ENCODE measurements at regions not wholly inside any gene's neighbourhood (a gene's known extent, or its start where the extent isn't known, plus 50 kb on each side); places are given as distances from the start of the nearest gene placed in this dataset.

DNA sequence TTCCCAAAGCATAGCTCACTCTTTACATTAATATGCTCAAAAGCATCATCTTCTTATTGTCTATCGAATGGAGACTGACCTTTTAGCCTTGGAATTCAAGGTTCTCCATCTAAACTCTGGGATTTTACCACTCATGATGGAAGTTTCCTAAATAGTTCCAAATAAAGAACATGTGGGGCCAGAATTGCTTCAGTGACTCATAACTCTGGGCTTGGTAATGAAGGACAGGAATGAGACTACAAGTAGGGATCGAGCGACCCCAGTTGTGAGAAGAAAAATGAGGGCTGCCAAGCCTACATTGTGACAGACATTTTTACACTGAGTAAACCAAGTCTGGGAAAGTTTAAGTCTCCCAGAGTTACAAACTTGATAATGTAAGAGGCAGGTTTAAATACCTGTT lies 269.9 kb downstream of the CBLL2 start:
- TF ChIP-seq POLR2A (IDR thresholded peaks at IDR 0.05) = no peak
- TF ChIP-seq, protein P1, sequence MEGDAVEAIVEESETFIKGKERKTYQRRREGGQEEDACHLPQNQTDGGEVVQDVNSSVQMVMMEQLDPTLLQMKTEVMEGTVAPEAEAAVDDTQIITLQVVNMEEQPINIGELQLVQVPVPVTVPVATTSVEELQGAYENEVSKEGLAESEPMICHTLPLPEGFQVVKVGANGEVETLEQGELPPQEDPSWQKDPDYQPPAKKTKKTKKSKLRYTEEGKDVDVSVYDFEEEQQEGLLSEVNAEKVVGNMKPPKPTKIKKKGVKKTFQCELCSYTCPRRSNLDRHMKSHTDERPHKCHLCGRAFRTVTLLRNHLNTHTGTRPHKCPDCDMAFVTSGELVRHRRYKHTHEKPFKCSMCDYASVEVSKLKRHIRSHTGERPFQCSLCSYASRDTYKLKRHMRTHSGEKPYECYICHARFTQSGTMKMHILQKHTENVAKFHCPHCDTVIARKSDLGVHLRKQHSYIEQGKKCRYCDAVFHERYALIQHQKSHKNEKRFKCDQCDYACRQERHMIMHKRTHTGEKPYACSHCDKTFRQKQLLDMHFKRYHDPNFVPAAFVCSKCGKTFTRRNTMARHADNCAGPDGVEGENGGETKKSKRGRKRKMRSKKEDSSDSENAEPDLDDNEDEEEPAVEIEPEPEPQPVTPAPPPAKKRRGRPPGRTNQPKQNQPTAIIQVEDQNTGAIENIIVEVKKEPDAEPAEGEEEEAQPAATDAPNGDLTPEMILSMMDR (IDR thresholded peaks at IDR 0.05) = no peak

All from prostate gland (tissue), 2 donors.